Calu3 (cell line): ENCODE measurements at regions not wholly inside any gene's neighbourhood (a gene's known extent, or its start where the extent isn't known, plus 50 kb on each side); places are given as distances from the start of the nearest gene placed in this dataset.

Experiments used
- BruUV-seq: library from RNA; stranded (reverse); fragments of 400-500 nt; replicated peaks from 2 replicates; lab custom pipeline; 2021; lab: Mats Ljungman, UMichigan
- CTCF ChIA-PET: fragments of 300-600 bp; sonication (Branson Sonifier 250); formaldehyde crosslinking; loops from one replicate; lab custom pipeline; 2022; ENCODE audit warnings: antibody characterized with exemption; lab: Charles Lee
- DNase-seq: peaks from one replicate; pipeline ENCODE4 v3.0.0; 2022
- H3K27ac Mint-ChIP-seq: one replicate; pipeline ENCODE4 v1.8.0; 2022; ENCODE audit warnings: mixed read lengths; ENCODE audit not compliant: unreplicated experiment
- H3K27me3 Mint-ChIP-seq: one replicate; pipeline ENCODE4 v1.8.0; 2022; ENCODE audit warnings: mixed read lengths; ENCODE audit not compliant: unreplicated experiment
- H3K36me3 Mint-ChIP-seq: one replicate; pipeline ENCODE4 v1.8.0; 2022; ENCODE audit warnings: mild to moderate bottlenecking, moderate library complexity, mixed read lengths; ENCODE audit not compliant: insufficient read depth, unreplicated experiment
- H3K4me1 Mint-ChIP-seq: one replicate; pipeline ENCODE4 v1.8.0; 2022; ENCODE audit warnings: mild to moderate bottlenecking, low read depth, mixed read lengths; ENCODE audit not compliant: unreplicated experiment
- H3K4me3 Mint-ChIP-seq: one replicate; pipeline ENCODE4 v1.8.0; 2022; ENCODE audit warnings: mild to moderate bottlenecking, low read depth, moderate library complexity, mixed read lengths; ENCODE audit not compliant: unreplicated experiment
- H3K9me3 Mint-ChIP-seq: one replicate; pipeline ENCODE4 v1.8.0; 2022; ENCODE audit warnings: low read depth, mixed read lengths; ENCODE audit not compliant: unreplicated experiment
- intact Hi-C: fragments of 100-400 bp; cut with micrococcal nuclease; formaldehyde crosslinking; loops from one replicate; pipeline ENCODE4 v1.10.0; 2022; ENCODE audit not compliant: unreplicated experiment
- TF ChIP-seq, protein P1 (sequence below): fragments of 200-600 bp; IDR thresholded peaks from one replicate; pipeline ENCODE4 v1.8.0; 2022; ENCODE audit warnings: antibody characterized with exemption; ENCODE audit not compliant: unreplicated experiment

DNA sequence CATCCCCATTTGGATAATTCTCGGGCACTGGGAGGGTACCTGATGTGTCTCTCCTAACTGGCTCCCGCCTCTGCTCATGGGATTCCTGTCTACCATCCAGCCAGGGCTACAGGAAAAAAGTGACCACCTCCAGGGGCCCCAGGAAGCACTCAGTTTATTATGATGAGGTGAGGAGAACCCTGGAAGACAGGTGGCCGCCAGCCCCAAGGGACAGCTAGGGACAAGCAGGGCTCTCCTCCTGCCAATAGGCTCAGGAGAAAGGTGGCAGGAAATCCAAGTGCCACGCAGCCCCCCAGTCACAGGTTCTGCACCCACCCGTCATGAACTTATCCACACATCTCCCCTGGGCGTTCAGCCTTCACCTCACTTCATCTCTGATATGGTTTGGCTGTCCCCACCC, 61.5 kb upstream of the ZNF354A start:
- no peak overlapping the region for H3K4me3 Mint-ChIP-seq
- no peaks in the 10 kb centered on the region for H3K36me3 Mint-ChIP-seq
- H3K27ac Mint-ChIP-seq, result no peak overlapping the region
- no TSS peak for BruUV-seq
- H3K4me1 Mint-ChIP-seq, result no peaks in the 10 kb centered on the region
- intact Hi-C loops, result no loop called here
- DNase-seq, result no peak
- peaks cover 22% of the 10 kb centered on the region for H3K9me3 Mint-ChIP-seq
- CTCF ChIA-PET, result no interaction called here
- no peaks in the 10 kb centered on the region for H3K27me3 Mint-ChIP-seq
- TF ChIP-seq, protein P1, sequence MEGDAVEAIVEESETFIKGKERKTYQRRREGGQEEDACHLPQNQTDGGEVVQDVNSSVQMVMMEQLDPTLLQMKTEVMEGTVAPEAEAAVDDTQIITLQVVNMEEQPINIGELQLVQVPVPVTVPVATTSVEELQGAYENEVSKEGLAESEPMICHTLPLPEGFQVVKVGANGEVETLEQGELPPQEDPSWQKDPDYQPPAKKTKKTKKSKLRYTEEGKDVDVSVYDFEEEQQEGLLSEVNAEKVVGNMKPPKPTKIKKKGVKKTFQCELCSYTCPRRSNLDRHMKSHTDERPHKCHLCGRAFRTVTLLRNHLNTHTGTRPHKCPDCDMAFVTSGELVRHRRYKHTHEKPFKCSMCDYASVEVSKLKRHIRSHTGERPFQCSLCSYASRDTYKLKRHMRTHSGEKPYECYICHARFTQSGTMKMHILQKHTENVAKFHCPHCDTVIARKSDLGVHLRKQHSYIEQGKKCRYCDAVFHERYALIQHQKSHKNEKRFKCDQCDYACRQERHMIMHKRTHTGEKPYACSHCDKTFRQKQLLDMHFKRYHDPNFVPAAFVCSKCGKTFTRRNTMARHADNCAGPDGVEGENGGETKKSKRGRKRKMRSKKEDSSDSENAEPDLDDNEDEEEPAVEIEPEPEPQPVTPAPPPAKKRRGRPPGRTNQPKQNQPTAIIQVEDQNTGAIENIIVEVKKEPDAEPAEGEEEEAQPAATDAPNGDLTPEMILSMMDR, result no peak

DNA sequence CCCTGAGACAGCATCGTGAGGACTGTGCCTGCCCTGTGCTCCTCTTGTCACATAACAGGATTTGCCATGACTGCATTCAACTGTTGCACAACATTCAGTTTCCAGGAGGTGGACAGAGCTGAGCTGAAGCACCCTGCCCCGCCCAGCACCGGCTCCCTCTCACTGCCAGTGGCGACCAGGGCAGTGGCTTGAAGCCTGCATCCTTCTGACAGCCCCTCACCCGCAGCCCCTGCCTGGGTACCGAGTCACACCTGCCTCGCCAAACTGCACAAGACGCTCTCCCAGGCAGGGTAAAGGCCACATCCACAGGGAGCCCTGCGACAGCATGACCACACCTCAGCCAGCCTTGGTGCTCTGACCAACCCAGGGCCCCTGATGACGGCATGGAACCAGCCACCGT, 59.9 kb upstream of the ZNF354A start:
- Mint-ChIP-seq H3K27me3 (no peaks in the 10 kb centered on the region), H3K9me3 (peaks cover 22% of the 10 kb centered on the region), H3K4me1 (peaks cover 15% of the 10 kb centered on the region), H3K4me3 (no peak overlapping the region), H3K27ac (no peak overlapping the region), H3K36me3 (no peaks in the 10 kb centered on the region)
- TF ChIP-seq, protein P1, result no peak
- DNase-seq, result no peak
- CTCF ChIA-PET, result no interaction called here
- BruUV-seq, result no TSS peak
- intact Hi-C loops, result no loop called here

DNA sequence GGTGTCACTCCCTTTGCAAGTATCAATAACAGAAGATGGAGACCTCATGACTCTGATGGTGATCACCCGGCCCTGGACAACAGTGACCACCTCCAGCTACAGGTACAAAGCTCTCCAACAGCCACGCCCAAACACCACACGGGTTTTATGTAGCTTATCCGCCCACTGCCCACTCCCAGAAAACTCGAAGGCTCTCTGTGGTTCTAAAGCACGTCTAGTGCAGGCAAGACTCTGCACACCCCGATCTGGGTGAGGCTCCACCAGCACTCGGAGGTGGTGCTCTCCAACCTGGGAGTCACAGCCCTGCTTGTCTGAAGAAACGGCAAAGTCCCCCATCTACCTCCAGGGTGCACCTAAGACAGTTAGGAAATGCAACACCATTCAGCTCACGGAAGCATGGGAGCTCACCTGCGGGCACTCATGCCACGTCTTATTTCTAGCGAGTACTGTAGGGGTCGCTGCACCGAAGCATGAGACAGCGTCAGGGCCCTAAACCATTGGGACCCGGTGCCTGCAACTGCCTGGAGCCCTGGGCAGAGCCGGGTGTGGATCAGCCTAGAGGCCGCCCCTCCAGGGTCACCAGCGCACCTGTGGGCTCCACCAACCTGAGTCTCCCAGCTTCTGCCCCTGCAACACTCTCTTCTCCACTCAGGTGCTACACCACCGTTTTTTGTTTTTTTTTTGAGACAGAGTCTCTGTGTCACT, 58.1 kb upstream of the ZNF354A start:
- Mint-ChIP-seq H3K36me3 (no peaks in the 10 kb centered on the region), H3K27me3 (no peaks in the 10 kb centered on the region), H3K9me3 (peaks cover 20% of the 10 kb centered on the region), H3K4me1 (peaks cover 15% of the 10 kb centered on the region), H3K27ac (no peak overlapping the region), H3K4me3 (no peak overlapping the region)
- intact Hi-C loops, result no loop called here
- TF ChIP-seq, protein P1, result no peak
- CTCF ChIA-PET, result no interaction called here
- no TSS peak for BruUV-seq
- DNase-seq, result no peak

DNA sequence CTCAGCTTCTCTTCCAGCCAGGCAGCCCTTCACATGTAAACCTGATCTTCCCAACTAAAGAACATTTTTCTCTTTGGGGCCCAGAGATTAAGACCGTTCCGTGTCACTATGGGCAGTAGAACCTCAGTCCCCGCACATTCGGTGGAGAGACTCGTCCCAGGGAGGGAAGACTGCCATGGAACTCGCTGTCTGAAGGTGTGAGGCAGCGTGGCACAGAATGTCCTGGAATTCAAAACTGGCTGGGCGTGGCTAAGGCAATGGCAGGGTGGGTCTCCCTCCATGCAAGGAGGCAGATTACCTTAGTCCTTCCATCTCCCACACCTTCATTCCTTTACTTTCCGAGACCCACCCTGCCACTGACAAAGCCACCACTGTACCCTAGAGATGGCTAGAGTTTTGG, 57.4 kb upstream of the ZNF354A start:
- BruUV-seq, result no TSS peak
- no peak for DNase-seq
- intact Hi-C loops, result no loop called here
- CTCF ChIA-PET, result no interaction called here
- Mint-ChIP-seq H3K36me3 (no peaks in the 10 kb centered on the region), H3K4me3 (no peak overlapping the region), H3K27ac (no peak overlapping the region), H3K27me3 (no peaks in the 10 kb centered on the region), H3K9me3 (peaks cover 20% of the 10 kb centered on the region), H3K4me1 (peaks cover 15% of the 10 kb centered on the region)
- TF ChIP-seq, protein P1, result no peak
